Naive thymus-derived CD8-positive, alpha-beta T cell (primary cell): ENCODE measurements at regions not wholly inside any gene's neighbourhood (a gene's known extent, or its start where the extent isn't known, plus 50 kb on each side); places are given as distances from the start of the nearest gene placed in this dataset.

Experiments used
- ATAC-seq, 2 donors: fragments of 150-1000 bp; cut with Tn5 transposase in 1 of 2; sonication (Bioruptor Pico), chemical (Tn5 transposase) in 1 of 2; 1 replicate in 1 of 2; 2 replicates in 1 of 2; pipeline ENCODE4 v1.10.0; 2021; ENCODE audit warnings: mild to moderate bottlenecking in 2 of 2, moderate library complexity in 2 of 2
- POLR2A ChIA-PET: fragments of 350-600 bp; sonication (Branson Sonifier 250); formaldehyde crosslinking; loops from one replicate; lab custom pipeline; 2021; ENCODE audit warnings: antibody characterized with exemption; lab: Charles Lee
- DNase-seq, 10 donors: peaks; one replicate each; pipeline versions ENCODE4 v3.0.0 to v3.0.0-alpha.2; 2020 to 2022
- H3K27ac Mint-ChIP-seq, 10 donors: one replicate each; pipeline ENCODE4 v1.8.0; 2020 to 2022; ENCODE audit warnings: mild to moderate bottlenecking in 10 of 10, mixed read lengths in 10 of 10, moderate library complexity in 4 of 10, inconsistent platforms in 1 of 10
- H3K27me3 Mint-ChIP-seq, 5 donors: one replicate each; pipeline ENCODE4 v1.8.0; 2021 to 2022; ENCODE audit warnings: mixed read lengths in 5 of 5
- H3K36me3 Mint-ChIP-seq, 3 donors: one replicate each; pipeline ENCODE4 v1.8.0; 2020 to 2022; ENCODE audit warnings: mixed read lengths in 3 of 3, mild to moderate bottlenecking in 2 of 3, inconsistent platforms in 1 of 3
- H3K4me1 Mint-ChIP-seq, 4 donors: one replicate each; pipeline ENCODE4 v1.8.0; 2021 to 2022; ENCODE audit warnings: mixed read lengths in 4 of 4
- H3K4me3 Mint-ChIP-seq, 10 donors: one replicate each; pipeline ENCODE4 v1.8.0; 2020 to 2022; ENCODE audit warnings: mild to moderate bottlenecking in 10 of 10, mixed read lengths in 10 of 10, moderate library complexity in 6 of 10, inconsistent platforms in 1 of 10
- H3K9me3 Mint-ChIP-seq, 9 donors: one replicate each; pipeline ENCODE4 v1.8.0; 2020 to 2022; ENCODE audit warnings: mixed read lengths in 9 of 9, mild to moderate bottlenecking in 3 of 9, inconsistent platforms in 1 of 9, moderate library complexity in 1 of 9

DNA sequence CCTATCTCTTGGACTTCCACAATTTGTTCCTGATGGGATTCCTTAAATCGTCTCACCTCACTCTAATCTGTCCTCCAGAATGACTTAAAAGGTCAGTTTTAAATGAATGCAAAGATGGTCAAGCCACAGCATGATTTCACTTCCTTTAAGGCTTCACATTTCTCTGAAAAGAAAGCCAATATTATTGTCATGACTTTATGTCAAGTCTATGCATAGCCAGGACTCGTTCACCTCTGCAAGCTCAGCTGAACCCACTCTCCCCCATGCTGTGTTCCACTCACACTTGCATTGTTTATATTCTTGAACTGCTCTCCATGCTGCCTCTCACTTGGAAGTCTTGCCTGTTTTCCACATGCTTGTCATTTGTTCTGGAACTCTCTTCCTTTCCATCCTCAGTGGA is 298.4 kb upstream of the MMADHC start:
- Mint-ChIP-seq H3K9me3 (peaks cover 0 to 19% (median 5%) of the 10 kb centered on the region in 9 donors), H3K4me3 (no peak overlapping the region)
- ATAC-seq, result no peak

DNA sequence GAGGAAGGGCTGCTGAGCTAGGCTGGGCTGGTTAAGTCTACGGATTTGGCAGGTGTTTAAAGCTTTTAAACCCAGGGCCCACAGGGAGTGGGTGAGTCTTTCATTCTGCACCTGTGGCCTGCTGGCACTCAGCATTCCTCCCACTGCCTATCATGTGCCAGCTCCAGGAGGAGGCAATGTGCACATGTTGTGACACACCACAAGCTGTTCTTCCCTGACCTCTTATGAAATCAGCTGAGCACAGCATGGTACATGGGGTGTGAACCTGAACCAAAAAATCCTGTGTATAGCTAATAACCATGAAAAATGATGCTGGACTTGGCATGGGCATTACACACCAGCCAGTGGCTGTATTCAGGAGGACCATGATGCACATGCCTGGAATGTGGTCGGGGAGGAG is 297.9 kb upstream of the MMADHC start:
- POLR2A ChIA-PET, result no interaction called here
- no peaks in the 10 kb centered on the region for H3K4me1 Mint-ChIP-seq
- H3K27ac Mint-ChIP-seq, result no peak overlapping the region
- H3K27me3 Mint-ChIP-seq, result peaks cover 0 to 3% (median 0%) of the 10 kb centered on the region in 5 donors
- H3K9me3 Mint-ChIP-seq, result peaks cover 0 to 19% (median 5%) of the 10 kb centered on the region in 9 donors
- DNase-seq, result no peak
- peaks cover 0 to 7% (median 0%) of the 10 kb centered on the region in 3 donors for H3K36me3 Mint-ChIP-seq
- ATAC-seq, result no peak
- H3K4me3 Mint-ChIP-seq, result no peak overlapping the region

More for the DNA sequence above, 298.4 kb upstream of the MMADHC start:
- Mint-ChIP-seq H3K36me3 (peaks cover 0 to 7% (median 0%) of the 10 kb centered on the region in 3 donors), H3K4me1 (no peaks in the 10 kb centered on the region), H3K27ac (no peak overlapping the region), H3K27me3 (peaks cover 0 to 3% (median 0%) of the 10 kb centered on the region in 5 donors)
- DNase-seq, result no peak
- POLR2A ChIA-PET, result no interaction called here

DNA sequence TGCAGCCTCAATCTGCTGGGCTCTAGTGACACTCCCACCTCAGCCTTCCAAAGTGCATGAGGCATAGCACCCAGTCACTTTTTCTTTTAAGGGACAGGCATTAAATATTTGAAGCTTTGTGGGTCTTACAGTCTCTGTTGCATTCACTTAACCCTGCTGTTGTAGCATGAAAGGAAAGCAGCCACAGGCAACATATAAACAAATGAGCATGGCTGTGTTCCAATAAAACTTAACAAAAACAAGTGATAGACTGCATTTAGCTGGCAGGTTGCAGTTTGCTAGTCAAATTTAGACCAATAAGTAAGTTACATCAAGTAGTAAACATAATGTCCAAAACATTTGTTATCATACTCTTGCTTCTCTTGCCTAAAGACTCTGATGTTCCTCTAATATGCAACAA is 297.3 kb upstream of the MMADHC start:
- DNase-seq, result no peak
- peaks cover 0 to 5% (median 0%) of the 10 kb centered on the region in 3 donors for H3K36me3 Mint-ChIP-seq
- H3K4me3 Mint-ChIP-seq, result no peak overlapping the region
- ATAC-seq, result no peak
- H3K9me3 Mint-ChIP-seq, result peaks cover 0 to 14% (median 4%) of the 10 kb centered on the region in 9 donors
- H3K27ac Mint-ChIP-seq, result no peak overlapping the region
- H3K27me3 Mint-ChIP-seq, result peaks cover 0 to 3% (median 0%) of the 10 kb centered on the region in 5 donors
- no peaks in the 10 kb centered on the region for H3K4me1 Mint-ChIP-seq
- POLR2A ChIA-PET, result no interaction called here

DNA sequence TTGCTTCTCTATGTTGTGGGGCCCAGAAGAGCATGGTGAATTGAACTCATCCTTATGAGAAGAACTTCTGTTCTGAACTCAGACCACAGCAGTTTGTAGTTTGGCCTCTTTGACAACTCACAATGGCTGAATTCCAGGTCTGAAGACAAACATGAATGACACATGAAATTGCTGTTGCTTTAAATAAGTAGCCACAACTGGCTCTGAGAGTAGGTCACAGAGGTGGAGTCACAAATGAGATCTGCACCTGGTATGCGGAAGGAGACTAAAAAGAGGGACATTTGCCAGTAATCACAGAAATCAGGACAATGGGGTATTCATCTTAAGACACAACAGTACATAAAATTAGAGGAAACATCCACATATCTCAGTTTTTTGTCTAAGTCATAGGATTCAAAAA is 290.3 kb upstream of the MMADHC start:
- Mint-ChIP-seq H3K36me3 (peaks cover 0 to 2% (median 0%) of the 10 kb centered on the region in 3 donors), H3K4me1 (no peaks in the 10 kb centered on the region), H3K4me3 (no peak overlapping the region), H3K27me3 (peaks cover 0 to 2% (median 0%) of the 10 kb centered on the region in 5 donors), H3K27ac (no peak overlapping the region), H3K9me3 (peaks cover 0 to 10% (median 6%) of the 10 kb centered on the region in 9 donors)
- no peak for DNase-seq
- POLR2A ChIA-PET, result no interaction called here
- ATAC-seq, result no peak

DNA sequence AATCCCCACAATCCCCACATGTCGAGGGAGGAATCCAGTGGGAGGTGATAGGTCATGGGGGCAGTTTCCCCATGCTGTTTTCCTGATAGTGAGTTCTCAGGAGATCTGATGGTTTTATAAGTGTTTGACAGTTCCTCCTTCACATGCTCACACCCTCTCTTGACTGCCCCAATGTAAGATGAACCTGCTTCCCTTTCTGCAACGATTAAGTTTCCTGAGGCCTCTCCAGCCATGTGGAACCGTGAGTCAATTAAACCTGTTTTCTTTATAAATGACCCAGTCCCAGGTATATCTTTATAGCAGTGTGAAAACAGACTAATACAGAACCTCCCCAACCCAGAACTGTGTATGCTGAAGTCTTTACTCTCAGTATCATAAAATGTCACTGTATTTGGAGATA is 289.5 kb upstream of the MMADHC start:
- H3K9me3 Mint-ChIP-seq, result peaks cover 0 to 10% (median 6%) of the 10 kb centered on the region in 9 donors
- POLR2A ChIA-PET, result no interaction called here
- H3K27ac Mint-ChIP-seq, result no peak overlapping the region
- peaks cover 0 to 2% (median 0%) of the 10 kb centered on the region in 5 donors for H3K27me3 Mint-ChIP-seq
- peaks cover 0 to 2% (median 0%) of the 10 kb centered on the region in 3 donors for H3K36me3 Mint-ChIP-seq
- no peak overlapping the region for H3K4me3 Mint-ChIP-seq
- no peak for DNase-seq
- ATAC-seq, result no peak
- no peaks in the 10 kb centered on the region for H3K4me1 Mint-ChIP-seq

DNA sequence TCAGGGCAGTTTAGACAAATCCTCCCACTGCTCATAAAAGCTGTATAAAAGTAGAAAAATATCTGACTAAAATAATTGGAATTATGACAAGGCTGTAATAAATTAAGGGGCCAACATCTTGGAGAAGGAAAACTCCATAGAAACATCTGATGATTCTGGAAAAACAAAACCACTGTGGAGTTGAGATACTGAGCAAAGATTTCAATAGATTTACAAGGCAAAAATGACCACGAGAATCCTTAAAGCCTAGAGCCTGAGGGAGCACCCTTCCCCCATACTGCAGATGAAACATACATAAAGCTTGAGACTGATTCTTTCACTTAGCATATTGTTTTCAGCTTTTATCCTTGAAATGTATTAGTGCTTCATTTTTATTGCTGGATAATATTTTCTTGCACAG is 286.4 kb upstream of the MMADHC start:
- Mint-ChIP-seq H3K9me3 (peaks cover 0 to 10% (median 6%) of the 10 kb centered on the region in 9 donors), H3K27me3 (peaks cover 0 to 2% (median 0%) of the 10 kb centered on the region in 5 donors), H3K4me3 (no peak overlapping the region), H3K36me3 (no peaks in the 10 kb centered on the region), H3K27ac (no peak overlapping the region), H3K4me1 (no peaks in the 10 kb centered on the region)
- ATAC-seq (no peak), DNase-seq (no peak)
- POLR2A ChIA-PET, result no interaction called here

DNA sequence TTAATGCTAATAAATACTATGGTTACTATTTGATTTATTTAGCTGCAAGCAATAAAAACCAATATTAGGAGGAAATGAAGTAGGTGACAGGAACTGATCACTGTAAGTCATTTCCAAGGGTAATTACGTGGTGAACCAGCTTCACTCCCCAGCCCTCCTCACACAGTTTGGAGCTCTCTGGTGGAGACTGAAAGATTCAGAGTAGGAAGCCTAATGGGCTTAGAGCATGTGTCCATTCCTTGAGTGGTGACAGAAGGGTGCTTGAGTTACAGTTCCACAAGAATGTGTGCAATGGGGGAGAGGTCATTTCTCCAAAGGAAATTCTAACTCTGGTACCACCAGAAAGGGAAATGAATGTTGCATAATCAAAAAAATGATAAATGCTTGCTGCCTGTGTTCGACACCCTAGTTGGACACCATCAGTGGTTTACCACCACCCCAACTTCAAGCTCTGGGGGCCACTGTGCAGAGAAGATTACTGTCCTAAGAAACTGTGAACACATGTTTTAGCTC is 285.1 kb upstream of the MMADHC start:
- ATAC-seq (no peak), DNase-seq (no peak)
- Mint-ChIP-seq H3K27ac (no peak overlapping the region), H3K36me3 (no peaks in the 10 kb centered on the region), H3K27me3 (no peaks in the 10 kb centered on the region), H3K4me1 (no peaks in the 10 kb centered on the region), H3K9me3 (peaks cover 0 to 10% (median 2%) of the 10 kb centered on the region in 9 donors), H3K4me3 (no peak overlapping the region)
- POLR2A ChIA-PET, result no interaction called here

DNA sequence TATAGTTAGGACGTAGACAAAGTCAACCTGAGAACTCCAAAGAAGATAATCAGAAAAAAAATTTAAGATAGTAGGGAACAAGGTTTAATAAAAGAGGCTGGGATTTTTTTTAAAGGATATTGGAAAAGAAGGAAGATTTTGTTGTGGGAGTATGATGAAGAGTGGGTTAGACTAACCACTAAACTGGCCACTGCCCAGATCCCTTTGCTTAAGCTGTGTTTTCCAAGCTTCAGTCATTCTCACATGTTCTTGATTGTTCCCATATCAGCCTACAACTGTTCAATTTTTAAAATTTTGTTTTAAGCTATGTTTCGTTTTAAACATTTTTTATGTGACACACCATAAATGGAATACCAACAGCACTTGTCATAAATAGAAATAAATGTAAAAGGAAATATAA is 284.5 kb upstream of the MMADHC start:
- H3K36me3 Mint-ChIP-seq, result no peaks in the 10 kb centered on the region
- H3K27me3 Mint-ChIP-seq, result no peaks in the 10 kb centered on the region
- no peak overlapping the region for H3K27ac Mint-ChIP-seq
- H3K4me3 Mint-ChIP-seq, result no peak overlapping the region
- DNase-seq (no peak), ATAC-seq (no peak)
- POLR2A ChIA-PET, result no interaction called here
- no peaks in the 10 kb centered on the region for H3K4me1 Mint-ChIP-seq
- peaks cover 0 to 13% (median 5%) of the 10 kb centered on the region in 9 donors for H3K9me3 Mint-ChIP-seq

DNA sequence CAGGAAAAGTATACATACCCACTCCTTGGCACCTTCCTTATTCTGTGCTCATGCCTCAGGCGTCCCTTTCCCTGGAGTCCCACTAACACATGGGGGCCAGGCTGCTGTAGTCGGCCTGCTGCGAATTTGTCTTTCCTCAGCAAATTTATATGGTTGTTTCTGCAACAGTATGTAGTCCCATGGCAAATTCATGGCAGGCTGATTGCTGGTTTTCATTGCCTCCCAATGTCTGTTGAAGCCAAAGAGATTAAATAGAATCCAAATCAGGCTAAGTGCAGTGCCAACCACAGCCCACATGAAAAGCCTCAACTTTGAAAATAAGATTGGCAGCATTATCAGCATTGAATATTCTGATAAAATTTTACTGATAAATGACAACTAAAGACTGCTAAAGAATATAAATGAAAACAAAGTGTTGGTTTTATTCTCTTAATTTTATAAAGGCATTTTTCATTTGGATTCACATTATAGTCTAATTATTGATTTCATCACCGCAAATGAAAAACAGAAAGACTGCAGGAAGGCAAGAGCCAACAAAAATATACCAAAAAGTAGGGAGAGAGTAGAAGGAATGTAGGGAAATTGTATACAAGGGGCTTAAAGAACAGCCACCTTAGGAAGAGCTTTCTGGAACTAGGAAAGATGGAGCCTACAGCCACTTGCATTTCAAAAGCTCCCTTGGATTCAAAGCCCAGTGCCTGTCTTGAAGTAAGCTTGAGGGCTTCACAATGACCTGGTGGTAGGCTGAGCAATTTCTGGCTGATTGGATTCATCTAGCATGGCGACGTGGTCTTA is 283.7 kb upstream of the MMADHC start:
- H3K4me1 Mint-ChIP-seq, result no peaks in the 10 kb centered on the region
- no peaks in the 10 kb centered on the region for H3K36me3 Mint-ChIP-seq
- ATAC-seq (no peak), DNase-seq (no peak)
- POLR2A ChIA-PET, result no interaction called here
- no peak overlapping the region for H3K27ac Mint-ChIP-seq
- peaks cover 0 to 15% (median 4%) of the 10 kb centered on the region in 9 donors for H3K9me3 Mint-ChIP-seq
- no peaks in the 10 kb centered on the region for H3K27me3 Mint-ChIP-seq
- no peak overlapping the region for H3K4me3 Mint-ChIP-seq

DNA sequence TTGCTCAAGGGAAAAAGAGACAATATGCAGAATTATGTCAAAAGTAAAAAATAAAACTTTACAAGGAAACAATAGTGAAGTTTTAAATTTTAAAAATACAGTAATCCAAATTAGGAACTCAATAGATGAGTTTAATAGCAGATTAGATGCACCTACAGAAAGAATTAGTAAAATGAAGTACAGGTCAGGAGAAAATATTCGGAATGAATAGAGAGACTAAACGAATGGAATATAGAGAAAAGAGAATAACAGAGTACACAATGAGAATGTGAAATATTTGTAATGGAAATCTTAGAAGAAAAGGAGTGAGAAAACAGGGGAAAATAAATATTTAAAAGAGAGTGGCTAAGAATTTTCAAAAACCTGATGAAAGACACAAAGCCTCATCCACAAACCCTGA is 275.7 kb upstream of the MMADHC start:
- no peaks in the 10 kb centered on the region for H3K4me1 Mint-ChIP-seq
- DNase-seq (no peak), ATAC-seq (no peak)
- H3K27me3 Mint-ChIP-seq, result peaks cover 0 to 4% (median 0%) of the 10 kb centered on the region in 5 donors
- peaks cover 0 to 26% (median 8%) of the 10 kb centered on the region in 9 donors for H3K9me3 Mint-ChIP-seq
- no peak overlapping the region for H3K4me3 Mint-ChIP-seq
- H3K27ac Mint-ChIP-seq, result no peak overlapping the region
- POLR2A ChIA-PET, result no interaction called here
- H3K36me3 Mint-ChIP-seq, result no peaks in the 10 kb centered on the region

DNA sequence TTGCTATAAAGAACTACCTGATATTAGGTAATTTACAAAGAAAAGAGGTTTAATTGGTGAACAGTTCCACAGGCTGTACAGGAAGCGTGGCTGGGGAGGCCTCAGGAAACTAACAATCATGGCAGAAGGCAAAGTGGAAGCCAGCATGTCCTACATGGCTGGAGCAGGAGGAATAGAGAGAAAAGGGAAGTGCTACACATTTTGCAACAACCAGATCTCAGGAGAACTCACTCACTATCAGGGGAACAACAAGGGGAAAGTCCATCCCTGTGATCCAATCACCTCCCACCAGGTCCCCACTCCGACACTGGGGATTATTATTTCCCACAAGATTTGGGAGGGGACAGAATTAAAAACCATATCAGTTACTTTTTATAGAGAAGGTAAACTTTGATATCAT is 273.5 kb upstream of the MMADHC start:
- Mint-ChIP-seq H3K9me3 (peaks cover 0 to 26% (median 7%) of the 10 kb centered on the region in 9 donors), H3K36me3 (no peaks in the 10 kb centered on the region), H3K4me3 (no peak overlapping the region), H3K27ac (no peak overlapping the region), H3K4me1 (no peaks in the 10 kb centered on the region), H3K27me3 (peaks cover 0 to 4% (median 0%) of the 10 kb centered on the region in 5 donors)
- no peak for DNase-seq
- POLR2A ChIA-PET, result no interaction called here
- ATAC-seq, result no peak

DNA sequence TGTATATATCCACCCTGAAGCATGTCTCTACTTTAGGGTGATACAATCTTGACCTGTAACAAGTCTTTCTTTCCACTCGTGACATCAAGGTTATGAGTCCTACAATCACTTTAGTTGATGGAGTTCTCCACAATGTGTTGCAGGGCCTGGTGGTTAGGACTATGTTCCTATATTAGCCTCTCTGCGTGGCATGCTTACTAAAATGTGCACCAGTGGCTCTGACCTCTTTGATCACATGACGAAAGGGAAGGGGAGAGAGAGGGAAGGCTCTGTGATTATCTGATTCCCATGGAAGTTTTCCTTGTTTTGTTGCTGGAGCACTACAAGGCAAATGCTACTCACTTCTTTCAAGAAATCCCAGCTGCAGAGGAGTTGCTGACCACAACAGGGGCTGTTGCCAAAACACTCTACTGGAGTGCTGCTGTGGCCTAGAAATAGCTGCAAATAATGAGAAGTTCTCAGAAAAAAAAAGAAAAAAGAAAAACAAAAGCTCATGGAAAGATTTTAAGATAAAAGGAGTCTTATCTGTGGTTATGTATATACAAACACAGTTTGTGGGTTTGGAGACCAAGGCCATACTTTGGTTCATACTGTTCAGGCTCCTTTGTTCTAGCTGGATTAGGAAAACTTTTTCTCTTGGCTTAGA is 272.8 kb upstream of the MMADHC start:
- ATAC-seq (no peak), DNase-seq (no peak)
- POLR2A ChIA-PET, result no interaction called here
- peaks cover 0 to 4% (median 0%) of the 10 kb centered on the region in 5 donors for H3K27me3 Mint-ChIP-seq
- no peak overlapping the region for H3K4me3 Mint-ChIP-seq
- no peaks in the 10 kb centered on the region for H3K36me3 Mint-ChIP-seq
- no peaks in the 10 kb centered on the region for H3K4me1 Mint-ChIP-seq
- peaks cover 0 to 26% (median 6%) of the 10 kb centered on the region in 9 donors for H3K9me3 Mint-ChIP-seq
- H3K27ac Mint-ChIP-seq, result no peak overlapping the region
